Mesendoderm (in vitro differentiated cells): ENCODE measurements at regions not wholly inside any gene's neighbourhood (a gene's known extent, or its start where the extent isn't known, plus 50 kb on each side); places are given as distances from the start of the nearest gene placed in this dataset.
"Not testable (repeated sequence)": the region's sequence is repeated elsewhere in the genome, so short reads cannot be mapped to it uniquely, and the experiment has no call there.

Experiments used
- DNase-seq: peaks from one replicate; pipeline ENCODE4 v3.0.0; 2013
- H2AK5ac ChIP-seq: 2 replicates; pipeline ENCODE4 v1.6.1; 2013; ENCODE audit warnings: low read length, inconsistent platforms
- H2BK120ac ChIP-seq: 2 replicates; pipeline ENCODE4 v1.6.1; 2013; ENCODE audit warnings: low read depth, mild to moderate bottlenecking, low read length, moderate library complexity, mixed read lengths
- H2BK15ac ChIP-seq: replicated peaks from 2 replicates; pipeline ENCODE4 v1.6.1; 2013; ENCODE audit warnings: low read depth, mild to moderate bottlenecking, moderate library complexity
- H2BK5ac ChIP-seq: 2 replicates; pipeline ENCODE4 v1.6.1; 2013; ENCODE audit warnings: low read length, inconsistent platforms
- H3K18ac ChIP-seq: 2 replicates; pipeline ENCODE4 v1.6.1; 2013; ENCODE audit warnings: mild to moderate bottlenecking, low read length, mixed read lengths
- H3K23ac ChIP-seq: one replicate; pipeline ENCODE4 v1.6.1; 2013; ENCODE audit warnings: low read length
- H3K27ac ChIP-seq: 2 replicates; pipeline ENCODE4 v1.5.1; 2013; ENCODE audit warnings: low read depth, mild to moderate bottlenecking, inconsistent platforms, low read length, moderate library complexity
- H3K27me3 ChIP-seq: 2 replicates; pipeline ENCODE4 v1.6.1; 2013; ENCODE audit warnings: low read length, control low read depth, mild to moderate bottlenecking, inconsistent platforms; ENCODE audit not compliant: insufficient read depth, poor library complexity
- H3K36me3 ChIP-seq: 2 replicates; pipeline ENCODE4 v1.6.1; 2013; ENCODE audit warnings: low read length, inconsistent platforms; ENCODE audit not compliant: control insufficient read depth, insufficient read depth
- H3K4ac ChIP-seq: one replicate; pipeline ENCODE4 v1.6.1; 2013; ENCODE audit warnings: low read depth, mild to moderate bottlenecking, low read length, moderate library complexity
- H3K4me1 ChIP-seq: 2 replicates; pipeline ENCODE4 v1.6.1; 2013; ENCODE audit warnings: low read depth, low read length, inconsistent platforms; ENCODE audit not compliant: control insufficient read depth
- H3K4me2 ChIP-seq: 2 replicates; pipeline ENCODE4 v1.6.1; 2013; ENCODE audit warnings: low read length
- H3K4me3 ChIP-seq: 2 replicates; pipeline ENCODE4 v1.5.1; 2013; ENCODE audit warnings: mild to moderate bottlenecking, low read length
- H3K56ac ChIP-seq: one replicate; pipeline ENCODE4 v1.6.1; 2013; ENCODE audit warnings: low read length
- H3K79me1 ChIP-seq: 2 replicates; pipeline ENCODE4 v1.6.1; 2013; ENCODE audit warnings: low read length, inconsistent platforms
- H3K79me2 ChIP-seq: 2 replicates; pipeline ENCODE4 v1.6.1; 2013; ENCODE audit warnings: mild to moderate bottlenecking, low read length; ENCODE audit not compliant: control insufficient read depth, insufficient read depth
- H3K9ac ChIP-seq: 2 replicates; pipeline ENCODE4 v1.6.1; 2013; ENCODE audit warnings: low read length, inconsistent platforms
- H4K5ac ChIP-seq: one replicate; pipeline ENCODE4 v1.6.1; 2013; ENCODE audit warnings: low read length
- H4K8ac ChIP-seq: one replicate; pipeline ENCODE4 v1.6.1; 2013; ENCODE audit warnings: low read depth, mild to moderate bottlenecking, control low read depth, low read length, moderate library complexity
- WGBS: extraction: QIAGEN DNeasy Blood & Tissue Kit; methylation state at CpG from one replicate; pipeline ENCODE4 v1.1.7; 2013; ENCODE audit warnings: low lambda C conversion rate, missing lambda C conversion rate; ENCODE audit not compliant: insufficient coverage; ENCODE audit errors: extremely low coverage; 5-methylcytosine and 5-hydroxymethylcytosine counted together

- Histone ChIP-seq H3K56ac (no peak overlapping the region), H3K4me1 (no peaks in the 10 kb centered on the region), H4K8ac (no peak overlapping the region), H3K36me3 (no peaks in the 10 kb centered on the region), H2AK5ac (no peak overlapping the region), H2BK5ac (no peak overlapping the region), H3K23ac (no peak overlapping the region), H3K79me1 (no peaks in the 10 kb centered on the region), H3K27me3 (no peaks in the 10 kb centered on the region), H3K9ac (no peak overlapping the region), H3K4ac (no peak overlapping the region), H3K4me2 (no peak overlapping the region), H2BK15ac (no peak overlapping the region), H4K5ac (no peak overlapping the region), H3K79me2 (no peaks in the 10 kb centered on the region), H3K4me3 (no peak overlapping the region), H3K18ac (no peak overlapping the region), H2BK120ac (no peak overlapping the region), H3K27ac (no peak overlapping the region)
- no CpG with 5 or more reads among the region's 3 CpGs for whole genome bisulfite sequencing
- no peak for DNase-seq
Measured at GRCh38 chr15:75770131-75770530, 57.5 kb upstream of the CSPG4 start.

- H3K4me2 ChIP-seq, H2BK15ac ChIP-seq, H4K5ac ChIP-seq, H3K36me3 ChIP-seq, H3K79me1 ChIP-seq, H4K8ac ChIP-seq, H3K9ac ChIP-seq, H3K27ac ChIP-seq, H3K79me2 ChIP-seq, H3K4me3 ChIP-seq, H3K4ac ChIP-seq, H2BK5ac ChIP-seq, H3K4me1 ChIP-seq, H2BK120ac ChIP-seq, H3K23ac ChIP-seq, H3K18ac ChIP-seq, H2AK5ac ChIP-seq, DNase-seq, H3K27me3 ChIP-seq, H3K56ac ChIP-seq: not testable (repeated sequence)
- WGBS, result no CpG with 5 or more reads among the region's 3 CpGs
Measured at GRCh38 chr15:75768526-75768925, 55.9 kb upstream of the CSPG4 start.

GRCh38 chr15:75765551-75766305, 53.1 kb upstream of the CSPG4 start:
- H3K23ac ChIP-seq, H3K27ac ChIP-seq, H4K8ac ChIP-seq, DNase-seq, H2BK15ac ChIP-seq, H3K4ac ChIP-seq, H3K79me1 ChIP-seq, H3K4me3 ChIP-seq, H2AK5ac ChIP-seq, H2BK5ac ChIP-seq, H3K4me1 ChIP-seq, H3K4me2 ChIP-seq, H3K56ac ChIP-seq, H4K5ac ChIP-seq, H2BK120ac ChIP-seq, H3K27me3 ChIP-seq, H3K18ac ChIP-seq, H3K9ac ChIP-seq, H3K79me2 ChIP-seq, H3K36me3 ChIP-seq: not testable (repeated sequence)
- no CpG with 5 or more reads among the region's 13 CpGs for WGBS

GRCh38 chr15:75764845-75765550, 52.4 kb upstream of the CSPG4 start:
- not testable (repeated sequence) for DNase-seq, H2BK5ac ChIP-seq, H3K18ac ChIP-seq

DNA sequence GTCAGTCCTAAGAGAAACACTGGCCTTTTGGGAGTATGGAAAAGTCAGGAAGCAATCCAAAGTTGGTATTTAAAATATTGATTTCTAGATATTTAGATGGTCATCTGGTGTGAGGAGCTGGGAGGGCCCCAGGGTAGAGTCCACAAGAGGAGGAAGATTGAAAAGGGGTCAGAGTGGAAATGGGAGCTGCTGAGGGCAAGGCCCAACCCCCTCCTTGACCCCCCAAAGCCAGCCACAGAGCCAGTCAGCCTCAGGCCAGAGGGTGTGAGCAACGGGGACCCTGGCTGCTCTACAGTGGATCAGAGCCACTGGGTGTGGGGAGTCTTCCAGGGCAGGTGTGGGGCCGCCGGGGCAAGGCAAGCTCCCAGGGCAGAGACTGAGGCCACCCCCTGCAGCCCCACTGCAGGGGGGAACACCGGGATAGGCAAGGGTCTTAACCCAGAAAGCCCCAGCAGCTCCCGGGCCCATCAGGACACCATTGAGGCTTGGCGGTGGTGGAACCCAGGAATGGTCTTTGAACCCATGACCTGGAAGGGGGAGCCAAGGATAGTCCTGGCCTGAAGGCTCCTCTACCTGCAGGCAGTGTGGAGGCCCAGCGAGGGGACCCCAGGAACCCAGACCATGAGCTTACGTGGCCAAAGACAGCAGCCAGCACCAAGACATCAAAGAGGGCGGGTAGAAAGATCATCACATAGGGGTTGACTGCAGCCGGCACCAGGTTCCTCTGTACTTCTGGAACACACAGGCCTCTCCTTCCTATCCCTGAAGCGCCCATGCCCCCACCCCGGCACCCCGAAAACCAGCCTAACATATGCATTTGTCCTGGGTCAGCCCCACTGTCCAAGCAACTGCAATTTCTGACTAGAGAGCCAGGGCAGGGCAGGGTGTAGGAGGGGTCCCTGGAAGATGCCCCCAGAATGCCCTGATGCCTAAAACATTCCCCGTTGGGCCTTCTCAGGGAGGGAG, 51.3 kb upstream of the CSPG4 start:
- not testable (repeated sequence) for H3K4me1 ChIP-seq, H3K27me3 ChIP-seq, H2BK120ac ChIP-seq, H3K4me2 ChIP-seq, H3K36me3 ChIP-seq, H3K4ac ChIP-seq, H4K8ac ChIP-seq, H3K9ac ChIP-seq, H4K5ac ChIP-seq, H3K27ac ChIP-seq, H2BK5ac ChIP-seq, H3K56ac ChIP-seq, H3K18ac ChIP-seq, DNase-seq, H2BK15ac ChIP-seq, H2AK5ac ChIP-seq, H3K79me1 ChIP-seq, H3K23ac ChIP-seq, H3K79me2 ChIP-seq, H3K4me3 ChIP-seq
- WGBS, result no CpG with 5 or more reads among the region's 14 CpGs

More at GRCh38 chr15:75764845-75765550, 52.4 kb upstream of the CSPG4 start:
- not testable (repeated sequence) for H3K56ac ChIP-seq, H3K79me1 ChIP-seq, H3K36me3 ChIP-seq, H3K27ac ChIP-seq, H3K9ac ChIP-seq, H2BK120ac ChIP-seq, H3K4ac ChIP-seq, H4K5ac ChIP-seq, H3K4me2 ChIP-seq, H2BK15ac ChIP-seq, H2AK5ac ChIP-seq, H3K27me3 ChIP-seq, H4K8ac ChIP-seq, H3K4me1 ChIP-seq, H3K23ac ChIP-seq, H3K4me3 ChIP-seq, H3K79me2 ChIP-seq
- WGBS, result no CpG with 5 or more reads among the region's 5 CpGs
